ENCODE measurements at regions not wholly inside any gene's neighbourhood (a gene's known extent, or its start where the extent isn't known, plus 50 kb on each side); places are given as distances from the start of the nearest gene placed in this dataset.

DNA sequence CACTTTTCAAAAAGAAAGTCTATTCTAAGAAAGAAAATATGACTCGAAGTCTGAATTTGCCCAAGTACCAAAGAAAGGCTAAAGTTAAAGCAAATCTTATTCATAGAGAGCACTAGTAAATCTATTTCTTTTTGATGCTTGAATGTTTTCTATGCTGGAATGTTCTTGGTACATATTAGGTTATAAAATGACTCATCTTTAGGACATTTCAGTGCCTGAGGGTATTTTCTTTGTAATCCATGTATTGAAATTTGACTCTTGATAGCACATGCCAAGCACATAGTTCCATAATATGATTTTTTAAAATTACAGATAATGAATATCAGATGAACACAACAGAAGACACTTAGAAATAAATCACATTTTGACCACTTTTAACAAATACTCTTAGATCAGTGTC, 232.8 kb downstream of the TRIML1 start:
- TF ChIP-seq, protein P1, sequence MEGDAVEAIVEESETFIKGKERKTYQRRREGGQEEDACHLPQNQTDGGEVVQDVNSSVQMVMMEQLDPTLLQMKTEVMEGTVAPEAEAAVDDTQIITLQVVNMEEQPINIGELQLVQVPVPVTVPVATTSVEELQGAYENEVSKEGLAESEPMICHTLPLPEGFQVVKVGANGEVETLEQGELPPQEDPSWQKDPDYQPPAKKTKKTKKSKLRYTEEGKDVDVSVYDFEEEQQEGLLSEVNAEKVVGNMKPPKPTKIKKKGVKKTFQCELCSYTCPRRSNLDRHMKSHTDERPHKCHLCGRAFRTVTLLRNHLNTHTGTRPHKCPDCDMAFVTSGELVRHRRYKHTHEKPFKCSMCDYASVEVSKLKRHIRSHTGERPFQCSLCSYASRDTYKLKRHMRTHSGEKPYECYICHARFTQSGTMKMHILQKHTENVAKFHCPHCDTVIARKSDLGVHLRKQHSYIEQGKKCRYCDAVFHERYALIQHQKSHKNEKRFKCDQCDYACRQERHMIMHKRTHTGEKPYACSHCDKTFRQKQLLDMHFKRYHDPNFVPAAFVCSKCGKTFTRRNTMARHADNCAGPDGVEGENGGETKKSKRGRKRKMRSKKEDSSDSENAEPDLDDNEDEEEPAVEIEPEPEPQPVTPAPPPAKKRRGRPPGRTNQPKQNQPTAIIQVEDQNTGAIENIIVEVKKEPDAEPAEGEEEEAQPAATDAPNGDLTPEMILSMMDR (IDR thresholded peaks at IDR 0.05 in 8 of 11, conservative IDR thresholded peaks at IDR 0.05 in 3 of 11), result no peak
- TF ChIP-seq POLR2A (IDR thresholded peaks at IDR 0.05), result no peak

All from spleen (tissue), 7 donors.